ENCODE measurements at regions not wholly inside any gene's neighbourhood (a gene's known extent, or its start where the extent isn't known, plus 50 kb on each side); places are given as distances from the start of the nearest gene placed in this dataset.
A peak's percentile ranks its signal among the peaks of the same experiment; 100 is the strongest.

DNA sequence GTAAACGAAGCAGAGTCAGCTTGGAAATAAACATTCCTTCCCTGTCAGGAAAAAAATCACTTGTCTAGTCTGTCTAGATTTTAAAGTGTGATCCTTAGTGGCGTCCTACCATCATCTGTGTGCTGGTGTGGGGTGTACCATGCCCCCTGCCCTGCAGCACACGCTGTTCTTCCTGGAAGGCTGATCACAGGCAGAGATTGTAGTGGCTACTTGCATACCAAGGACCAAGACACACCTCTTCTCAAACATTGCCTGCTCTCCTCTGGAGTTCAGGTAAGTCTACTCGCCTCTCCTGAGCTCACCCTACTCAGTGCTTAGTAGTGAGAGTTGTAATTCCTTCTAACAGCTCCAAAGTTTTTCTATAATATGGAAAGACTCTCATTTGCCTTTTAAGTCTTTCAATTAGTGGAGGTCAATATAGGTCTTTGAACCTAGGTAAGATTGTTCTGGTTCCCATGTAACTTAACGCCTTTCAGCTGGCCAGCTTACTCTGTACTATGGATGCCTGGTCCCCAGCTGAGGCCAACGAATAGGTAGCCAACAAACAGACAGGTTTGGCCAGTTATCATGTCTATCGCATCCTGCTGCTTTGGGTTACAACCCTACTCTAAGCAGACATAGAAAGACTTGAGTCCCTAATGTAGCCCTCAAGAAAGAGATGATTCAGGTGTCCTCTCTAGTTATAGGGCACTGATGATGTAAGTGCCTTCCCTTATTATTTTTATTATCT, 55.4 kb downstream of the XCL1 start:
- DNase-seq (ENCODE audit: low read depth) = no peak
- TF ChIP-seq, protein P1, sequence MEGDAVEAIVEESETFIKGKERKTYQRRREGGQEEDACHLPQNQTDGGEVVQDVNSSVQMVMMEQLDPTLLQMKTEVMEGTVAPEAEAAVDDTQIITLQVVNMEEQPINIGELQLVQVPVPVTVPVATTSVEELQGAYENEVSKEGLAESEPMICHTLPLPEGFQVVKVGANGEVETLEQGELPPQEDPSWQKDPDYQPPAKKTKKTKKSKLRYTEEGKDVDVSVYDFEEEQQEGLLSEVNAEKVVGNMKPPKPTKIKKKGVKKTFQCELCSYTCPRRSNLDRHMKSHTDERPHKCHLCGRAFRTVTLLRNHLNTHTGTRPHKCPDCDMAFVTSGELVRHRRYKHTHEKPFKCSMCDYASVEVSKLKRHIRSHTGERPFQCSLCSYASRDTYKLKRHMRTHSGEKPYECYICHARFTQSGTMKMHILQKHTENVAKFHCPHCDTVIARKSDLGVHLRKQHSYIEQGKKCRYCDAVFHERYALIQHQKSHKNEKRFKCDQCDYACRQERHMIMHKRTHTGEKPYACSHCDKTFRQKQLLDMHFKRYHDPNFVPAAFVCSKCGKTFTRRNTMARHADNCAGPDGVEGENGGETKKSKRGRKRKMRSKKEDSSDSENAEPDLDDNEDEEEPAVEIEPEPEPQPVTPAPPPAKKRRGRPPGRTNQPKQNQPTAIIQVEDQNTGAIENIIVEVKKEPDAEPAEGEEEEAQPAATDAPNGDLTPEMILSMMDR (IDR thresholded peaks at IDR 0.05; ENCODE audit: low read depth, low read length, missing control alignments) = no peak
- no peak overlapping the region for H3K4me3 ChIP-seq (ENCODE audit: low read depth, low read length)

DNA sequence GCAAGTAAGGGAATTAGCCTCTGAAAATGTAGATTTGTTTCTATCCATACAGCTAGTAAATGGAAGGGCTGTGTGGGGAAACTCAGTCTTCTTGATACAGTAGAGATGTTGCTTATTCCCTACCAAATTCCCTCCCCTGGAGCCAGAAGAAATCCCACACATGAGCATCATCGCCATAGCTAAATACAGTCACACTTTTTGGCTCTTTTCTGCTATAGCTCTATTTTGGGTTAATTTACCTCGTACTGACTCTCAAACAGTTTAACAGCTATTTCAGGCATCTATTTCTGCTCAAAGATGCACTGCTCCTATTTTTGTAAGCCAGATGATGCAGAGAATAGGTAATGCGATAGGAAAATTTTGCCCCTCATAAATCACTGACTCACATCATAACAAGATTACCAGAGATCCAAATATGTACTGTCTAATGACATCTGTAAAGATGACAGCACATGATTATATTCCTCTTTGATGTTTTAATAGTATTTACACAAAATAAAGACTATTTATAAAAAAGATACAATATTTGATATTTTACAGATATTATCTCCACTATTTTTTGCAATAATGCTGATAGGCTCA, 58.6 kb downstream of the XCL1 start:
- DNase-seq (ENCODE audit: low read depth) = no peak

DNA sequence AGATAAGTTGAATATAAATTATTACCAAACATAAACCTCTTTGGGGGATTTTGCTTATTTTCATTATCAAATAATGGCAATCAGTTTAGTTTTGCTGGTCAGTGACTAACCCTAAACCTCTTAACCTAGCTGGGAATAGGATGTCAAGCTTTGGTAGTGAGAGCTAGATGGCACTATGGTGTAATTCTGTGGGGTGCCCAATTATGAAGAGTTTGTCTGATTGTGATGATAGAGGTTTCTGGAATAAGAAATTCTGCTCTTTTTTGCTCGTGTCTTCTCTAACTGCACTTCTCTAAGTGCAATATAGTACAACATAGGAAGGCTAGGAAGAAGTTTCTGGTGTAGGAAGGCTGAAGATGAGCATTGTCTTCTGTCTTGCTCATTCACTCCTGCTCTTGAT, 59.8 kb downstream of the XCL1 start:
- DNase-seq (ENCODE audit: low read depth) = no peak
- no peak overlapping the region for H3K4me3 ChIP-seq (ENCODE audit: low read depth, low read length)
- TF ChIP-seq, protein P1 (IDR thresholded peaks at IDR 0.05; ENCODE audit: low read depth, low read length, missing control alignments) = no peak

More for the DNA sequence above, 58.6 kb downstream of the XCL1 start:
- H3K4me3 ChIP-seq (ENCODE audit: low read depth, low read length) = no peak overlapping the region
- TF ChIP-seq, protein P1 (IDR thresholded peaks at IDR 0.05; ENCODE audit: low read depth, low read length, missing control alignments) = no peak

DNA sequence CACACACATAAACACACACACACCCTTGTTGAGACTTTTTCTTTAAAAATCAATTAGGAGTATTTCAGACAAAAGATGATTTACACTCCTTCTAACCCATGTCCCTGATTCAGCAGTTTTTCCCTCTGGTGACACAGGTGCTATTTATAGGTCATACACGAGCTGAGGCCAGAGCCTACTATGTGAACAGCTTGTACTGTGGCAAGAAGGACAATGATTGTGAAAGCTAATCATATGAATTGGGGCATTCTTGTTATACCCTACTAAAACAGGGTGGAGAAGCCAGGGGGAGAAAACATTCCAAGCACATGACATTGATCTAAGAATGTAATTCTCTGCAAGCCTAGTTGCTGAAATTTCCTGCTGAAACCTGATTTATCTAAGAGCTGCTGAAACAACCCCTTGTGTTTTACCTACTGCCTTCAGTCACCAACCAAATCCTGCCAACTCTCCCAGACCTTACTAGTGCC, 60.3 kb downstream of the XCL1 start:
- TF ChIP-seq, protein P1 (IDR thresholded peaks at IDR 0.05; ENCODE audit: low read depth, low read length, missing control alignments) = no peak
- DNase-seq (ENCODE audit: low read depth) = no peak
- H3K4me3 ChIP-seq (ENCODE audit: low read depth, low read length) = no peak overlapping the region

DNA sequence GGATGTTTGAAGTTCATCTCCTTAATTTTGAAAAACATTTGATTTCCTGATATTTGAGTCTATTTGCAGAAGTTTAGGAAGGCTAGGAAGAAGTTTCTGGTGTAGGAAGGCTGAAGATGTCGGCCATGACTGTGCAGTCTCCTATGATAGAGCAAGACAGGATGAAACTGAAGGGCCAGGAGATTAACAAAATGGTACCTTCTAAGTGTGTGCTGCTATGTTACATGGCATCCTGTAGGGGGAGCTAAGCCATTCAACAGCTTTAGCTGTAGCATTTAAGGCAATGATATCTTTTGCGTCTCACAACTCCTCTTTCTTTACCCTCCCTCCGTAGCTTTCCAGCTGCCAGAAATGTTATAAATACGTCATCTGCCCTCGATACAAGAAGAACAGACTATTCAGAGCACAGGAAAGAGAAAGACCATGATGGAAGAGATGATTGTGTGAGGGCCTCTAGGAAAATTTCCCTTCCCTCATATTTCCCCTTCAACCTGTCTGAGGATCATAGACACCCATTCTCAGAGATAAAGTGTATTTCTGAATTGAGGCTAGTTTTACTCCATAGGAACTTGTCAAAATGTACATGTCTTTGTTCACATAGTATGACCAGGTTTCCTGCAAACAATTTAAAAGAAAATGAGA, 61.1 kb downstream of the XCL1 start:
- no peak overlapping the region for H3K4me3 ChIP-seq (ENCODE audit: low read depth, low read length)
- TF ChIP-seq, protein P1 (IDR thresholded peaks at IDR 0.05; ENCODE audit: low read depth, low read length, missing control alignments) = peak; percentile 87
- peak; percentile 16 for DNase-seq (ENCODE audit: low read depth)

DNA sequence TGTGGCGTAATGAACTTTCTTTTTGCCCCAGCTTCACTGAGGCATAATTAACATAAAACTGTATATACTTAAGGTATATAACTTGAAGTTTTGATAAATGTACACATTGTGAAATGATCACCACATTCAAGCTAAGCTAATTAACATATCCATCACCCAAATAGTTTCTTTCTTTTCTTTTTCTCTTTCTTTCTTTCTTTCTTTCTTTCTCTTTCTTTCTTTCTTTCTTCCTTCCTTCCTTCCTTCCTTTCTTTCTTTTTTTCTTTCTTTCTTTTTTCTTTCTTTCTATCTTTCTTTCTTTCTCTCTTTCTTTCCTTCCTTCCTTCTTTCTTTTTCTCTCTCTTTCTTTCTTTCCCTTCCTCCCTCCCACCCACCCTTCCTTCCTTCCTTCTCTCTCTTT, 62.5 kb downstream of the XCL1 start:
- no peak for DNase-seq (ENCODE audit: low read depth)
- no peak overlapping the region for H3K4me3 ChIP-seq (ENCODE audit: low read depth, low read length)
- TF ChIP-seq, protein P1 (IDR thresholded peaks at IDR 0.05; ENCODE audit: low read depth, low read length, missing control alignments) = no peak
